Suppressor macrophage treated with lipopolysaccharide for 4 hours (primary cell): ENCODE measurements at regions not wholly inside any gene's neighbourhood (a gene's known extent, or its start where the extent isn't known, plus 50 kb on each side); places are given as distances from the start of the nearest gene placed in this dataset.

ENCODE experiments used
- DNase-seq: peaks from one replicate; pipeline ENCODE4 v3.0.0-alpha.2; 2020

- DNase-seq, result no peak
Observed at GRCh38 chr6:133632206-133632605, 256.7 kb upstream of the TCF21 start.

GRCh38 chr6:133632906-133633305 lies 256.0 kb upstream of the TCF21 start:
- no peak for DNase-seq

GRCh38 chr6:133634474-133634873 lies 254.4 kb upstream of the TCF21 start:
- DNase-seq, result no peak

- DNase-seq, result no peak
Observed at GRCh38 chr6:133635447-133635846, 253.5 kb upstream of the TCF21 start.

GRCh38 chr6:133637436-133637835 lies 251.5 kb upstream of the TCF21 start:
- no peak for DNase-seq

- DNase-seq, result no peak
Observed at GRCh38 chr6:133637874-133638273, 251.0 kb upstream of the TCF21 start.

GRCh38 chr6:133641104-133641503 lies 247.8 kb upstream of the TCF21 start:
- no peak for DNase-seq

GRCh38 chr6:133644548-133644891 lies 244.4 kb upstream of the TCF21 start:
- DNase-seq, result no peak

- DNase-seq, result no peak
Observed at GRCh38 chr6:133644892-133645619, 243.9 kb upstream of the TCF21 start.

- DNase-seq, result no peak
Observed at GRCh38 chr6:133645966-133646740, 242.8 kb upstream of the TCF21 start.

GRCh38 chr6:133648581-133648980 lies 240.3 kb upstream of the TCF21 start:
- no peak for DNase-seq

GRCh38 chr6:133671376-133671775 lies 217.5 kb upstream of the TCF21 start:
- no peak for DNase-seq

GRCh38 chr6:133673056-133673455 lies 215.9 kb upstream of the TCF21 start:
- no peak for DNase-seq

- no peak for DNase-seq
Observed at GRCh38 chr6:133674661-133675060, 214.3 kb upstream of the TCF21 start.

- no peak for DNase-seq
Observed at GRCh38 chr6:133680994-133681393, 207.9 kb upstream of the TCF21 start.

GRCh38 chr6:133681891-133682290 lies 207.0 kb upstream of the TCF21 start:
- DNase-seq, result no peak

- no peak for DNase-seq
Observed at GRCh38 chr6:133682506-133683307, 206.2 kb upstream of the TCF21 start.

- DNase-seq, result no peak
Observed at GRCh38 chr6:133683308-133683580, 205.7 kb upstream of the TCF21 start.

GRCh38 chr6:133683606-133684005 lies 205.3 kb upstream of the TCF21 start:
- DNase-seq, result no peak

GRCh38 chr6:133688705-133689492 lies 200.0 kb upstream of the TCF21 start:
- no peak for DNase-seq

- DNase-seq, result no peak
Observed at GRCh38 chr6:133689863-133690262, 199.1 kb upstream of the TCF21 start.

- DNase-seq, result no peak
Observed at GRCh38 chr6:133693565-133693964, 195.3 kb upstream of the TCF21 start.

- DNase-seq, result no peak
Observed at GRCh38 chr6:133697185-133697584, 191.7 kb upstream of the TCF21 start.
